ENCODE measurements at regions not wholly inside any gene's neighbourhood (a gene's known extent, or its start where the extent isn't known, plus 50 kb on each side); places are given as distances from the start of the nearest gene placed in this dataset.

GRCh38 chr1:79657951-79658658 lies 651.6 kb upstream of the ADGRL4 start:
- DNase-seq (ENCODE audit: low read depth in 2 of 2) = no peak

GRCh38 chr1:79655876-79656275 lies 649.3 kb upstream of the ADGRL4 start:
- no peak for DNase-seq (ENCODE audit: low read depth in 2 of 2)

GRCh38 chr1:79652426-79652825 lies 645.9 kb upstream of the ADGRL4 start:
- DNase-seq (ENCODE audit: low read depth in 2 of 2) = no peak

- DNase-seq (ENCODE audit: low read depth in 2 of 2) = no peak
Measured at GRCh38 chr1:79648126-79648525, 641.6 kb upstream of the ADGRL4 start.

- no peak for DNase-seq (ENCODE audit: low read depth in 2 of 2)
Measured at GRCh38 chr1:79646880-79647279, 640.4 kb upstream of the ADGRL4 start.

GRCh38 chr1:79638382-79638781 lies 631.9 kb upstream of the ADGRL4 start:
- no peak for DNase-seq (ENCODE audit: low read depth in 2 of 2)

- no peak for DNase-seq (ENCODE audit: low read depth in 2 of 2)
Measured at GRCh38 chr1:79633456-79633855, 626.9 kb upstream of the ADGRL4 start.

GRCh38 chr1:79629414-79629813 lies 622.9 kb upstream of the ADGRL4 start:
- DNase-seq (ENCODE audit: low read depth in 2 of 2) = no peak

GRCh38 chr1:79617777-79618176 lies 611.2 kb upstream of the ADGRL4 start:
- no peak for DNase-seq (ENCODE audit: low read depth in 2 of 2)

GRCh38 chr1:79614762-79615161 lies 608.2 kb upstream of the ADGRL4 start:
- no peak for DNase-seq (ENCODE audit: low read depth in 2 of 2)

GRCh38 chr1:79614106-79614505 lies 607.6 kb upstream of the ADGRL4 start:
- DNase-seq (ENCODE audit: low read depth in 2 of 2) = no peak

- no peak for DNase-seq (ENCODE audit: low read depth in 2 of 2)
Measured at GRCh38 chr1:79613046-79613445, 606.5 kb upstream of the ADGRL4 start.

- DNase-seq (ENCODE audit: low read depth in 2 of 2) = no peak
Measured at GRCh38 chr1:79604490-79605198, 598.1 kb upstream of the ADGRL4 start.

GRCh38 chr1:79603843-79604242 lies 597.3 kb upstream of the ADGRL4 start:
- no peak for DNase-seq (ENCODE audit: low read depth in 2 of 2)

- DNase-seq (ENCODE audit: low read depth in 2 of 2) = no peak
Measured at GRCh38 chr1:79599257-79599656, 592.7 kb upstream of the ADGRL4 start.

- no peak for DNase-seq (ENCODE audit: low read depth in 2 of 2)
Measured at GRCh38 chr1:79595931-79596330, 589.4 kb upstream of the ADGRL4 start.

- no peak for DNase-seq (ENCODE audit: low read depth in 2 of 2)
Measured at GRCh38 chr1:79594121-79594698, 587.7 kb upstream of the ADGRL4 start.

GRCh38 chr1:79592707-79593106 lies 586.2 kb upstream of the ADGRL4 start:
- no peak for DNase-seq (ENCODE audit: low read depth in 2 of 2)

GRCh38 chr1:79588719-79589118 lies 582.2 kb upstream of the ADGRL4 start:
- no peak for DNase-seq (ENCODE audit: low read depth in 2 of 2)

GRCh38 chr1:79587229-79587628 lies 580.7 kb upstream of the ADGRL4 start:
- no peak for DNase-seq (ENCODE audit: low read depth in 2 of 2)

- no peak for DNase-seq (ENCODE audit: low read depth in 2 of 2)
Measured at GRCh38 chr1:79585801-79586200, 579.3 kb upstream of the ADGRL4 start.

GRCh38 chr1:79575424-79575823 lies 568.9 kb upstream of the ADGRL4 start:
- DNase-seq (ENCODE audit: low read depth in 2 of 2) = peak; percentile 50 to 87

GRCh38 chr1:79568411-79568810 lies 561.9 kb upstream of the ADGRL4 start:
- no peak for DNase-seq (ENCODE audit: low read depth in 2 of 2)

Data from lung microvascular endothelial cell (primary cell).